ENCODE measurements at regions not wholly inside any gene's neighbourhood (a gene's known extent, or its start where the extent isn't known, plus 50 kb on each side); places are given as distances from the start of the nearest gene placed in this dataset.
A peak's percentile ranks its signal among the peaks of the same experiment; 100 is the strongest.
"Not testable (repeated sequence)": the region's sequence is repeated elsewhere in the genome, so short reads cannot be mapped to it uniquely, and the experiment has no call there.

- no peak for TF ChIP-seq MAX (IDR thresholded peaks at IDR 0.05; ENCODE audit: low read depth, low read length)
- H3K4me3 ChIP-seq (ENCODE audit: low read depth, low read length): no peak overlapping the region
- DNase-seq (ENCODE audit: low read depth): no peak
Measured at GRCh38 chr15:77881950-77882349, 195.6 kb downstream of the TBC1D2B start.

GRCh38 chr15:77881535-77881934, 196.0 kb downstream of the TBC1D2B start:
- DNase-seq (ENCODE audit: low read depth); H3K4me3 ChIP-seq (ENCODE audit: low read depth, low read length): not testable (repeated sequence)

- DNase-seq (ENCODE audit: low read depth); H3K4me3 ChIP-seq (ENCODE audit: low read depth, low read length): not testable (repeated sequence)
Measured at GRCh38 chr15:77879466-77879865, 198.0 kb downstream of the TBC1D2B start.

- TF ChIP-seq MYC (IDR thresholded peaks at IDR 0.05; ENCODE audit: low read depth, low read length): no peak
- no peak for DNase-seq (ENCODE audit: low read depth)
- H3K4me3 ChIP-seq (ENCODE audit: low read depth, low read length): no peak overlapping the region
Measured at GRCh38 chr15:77877869-77878577, 199.5 kb downstream of the TBC1D2B start.

GRCh38 chr15:77876107-77876820, 201.2 kb downstream of the TBC1D2B start:
- H3K4me3 ChIP-seq (ENCODE audit: low read depth, low read length); DNase-seq (ENCODE audit: low read depth): not testable (repeated sequence)

- peak; percentile 81 for DNase-seq (ENCODE audit: low read depth)
- peak; percentile 76 for TF ChIP-seq CTCF (IDR thresholded peaks at IDR 0.05; ENCODE audit: low read depth, low read length)
- not testable (repeated sequence) for H3K4me3 ChIP-seq (ENCODE audit: low read depth, low read length)
Measured at GRCh38 chr15:77875066-77875721, 202.3 kb downstream of the TBC1D2B start.

GRCh38 chr15:77874063-77874462, 203.4 kb downstream of the TBC1D2B start:
- TF ChIP-seq CTCF (IDR thresholded peaks at IDR 0.05; ENCODE audit: low read depth, low read length) (no peak), MAX (IDR thresholded peaks at IDR 0.05; ENCODE audit: low read depth, low read length) (no peak), POLR2A (IDR thresholded peaks at IDR 0.05; ENCODE audit: extremely low read depth, insufficient read length) (no peak), MYC (IDR thresholded peaks at IDR 0.05; ENCODE audit: low read depth, low read length) (no peak)
- no peak for DNase-seq (ENCODE audit: low read depth)
- no peak overlapping the region for H3K4me3 ChIP-seq (ENCODE audit: low read depth, low read length)

- DNase-seq (ENCODE audit: low read depth); H3K4me3 ChIP-seq (ENCODE audit: low read depth, low read length): not testable (repeated sequence)
Measured at GRCh38 chr15:77872521-77873425, 204.7 kb downstream of the TBC1D2B start.

GRCh38 chr15:77871852-77872371, 205.6 kb downstream of the TBC1D2B start:
- TF ChIP-seq MAX (IDR thresholded peaks at IDR 0.05; ENCODE audit: low read depth, low read length) (no peak), CTCF (IDR thresholded peaks at IDR 0.05; ENCODE audit: low read depth, low read length) (peak; percentile 47)
- H3K4me3 ChIP-seq (ENCODE audit: low read depth, low read length): no peak overlapping the region
- peak; percentile 41 for DNase-seq (ENCODE audit: low read depth)

Measured in NB4 (cell line).